Heart left ventricle (tissue), 13 donors: ENCODE measurements at regions not wholly inside any gene's neighbourhood (a gene's known extent, or its start where the extent isn't known, plus 50 kb on each side); places are given as distances from the start of the nearest gene placed in this dataset.

ENCODE experiments used
- POLR2A ChIP-seq, 2 donors: fragments of 450-650 bp; IDR thresholded peaks; one replicate each; pipeline ENCODE4 v1.6.1; 2017; ENCODE audit warnings: antibody characterized with exemption in 2 of 2, mild to moderate bottlenecking in 2 of 2, moderate library complexity in 2 of 2
- TF ChIP-seq, protein P1 (sequence below), 12 donors: fragments of 200-600 bp; sonication (generic) in 4 of 12; IDR thresholded peaks; one replicate each; pipeline versions ENCODE4 v1.5.0 to v1.8.0; 2018 to 2022; ENCODE audit warnings: antibody characterized with exemption in 12 of 12, mild to moderate bottlenecking in 5 of 12
- donor health status: ischemic (EF 13 %, LVEDD 7.1; RV severe dilation, severe dysfunction).
- donor health status: DM: no; HTN: yes; CAD: no.
- donor health status: DM: no; HTN: no; CAD: no.
- donor health status: ischemic (EF 25% LVEDD 6.9; RV normal size, moderate dysfunction).
- donor health status: ischemic (EF 25% LVEDD 5.7; RV mildly dilated, moderate dysfunction).
- donor health status: ischemic (EF 35%, LVEDD 5.7; RV mildly dilated, moderate dysfunction).
- donor health status: nonischemic (EF 11% LVEDD 7.7; RV severe dilation, severe dysfunction).
- donor health status: DM: yes; HTN: yes; CAD: no.
- donor health status: PGD.
- donor health status: ischemic (EF 29% LVEDD 5.4; RV normal size, mild dysfunction).
- donor health status: nonischemic (EF 23%, LVEDD 6.1; RV moderate dilation, normal function).

DNA sequence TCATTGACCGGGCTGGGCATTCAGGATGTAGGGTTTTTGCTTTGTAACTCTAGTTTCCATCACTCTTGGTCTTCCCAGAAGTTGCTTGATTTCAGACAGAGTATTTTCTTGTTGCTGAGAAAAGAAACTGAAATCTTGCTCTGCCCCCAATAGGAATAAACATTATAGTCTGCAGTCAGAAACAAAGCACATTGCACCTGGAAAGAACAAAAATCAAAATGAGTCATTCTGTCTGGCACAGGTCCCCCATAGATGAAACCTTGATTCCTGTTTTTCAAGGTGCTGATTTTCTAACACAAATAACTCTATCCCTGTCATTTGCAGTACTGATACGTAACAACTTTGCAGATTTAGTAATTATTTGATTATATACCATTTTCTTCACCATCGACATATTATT, 232.1 kb downstream of the FBXO4 start:
- TF ChIP-seq, protein P1, sequence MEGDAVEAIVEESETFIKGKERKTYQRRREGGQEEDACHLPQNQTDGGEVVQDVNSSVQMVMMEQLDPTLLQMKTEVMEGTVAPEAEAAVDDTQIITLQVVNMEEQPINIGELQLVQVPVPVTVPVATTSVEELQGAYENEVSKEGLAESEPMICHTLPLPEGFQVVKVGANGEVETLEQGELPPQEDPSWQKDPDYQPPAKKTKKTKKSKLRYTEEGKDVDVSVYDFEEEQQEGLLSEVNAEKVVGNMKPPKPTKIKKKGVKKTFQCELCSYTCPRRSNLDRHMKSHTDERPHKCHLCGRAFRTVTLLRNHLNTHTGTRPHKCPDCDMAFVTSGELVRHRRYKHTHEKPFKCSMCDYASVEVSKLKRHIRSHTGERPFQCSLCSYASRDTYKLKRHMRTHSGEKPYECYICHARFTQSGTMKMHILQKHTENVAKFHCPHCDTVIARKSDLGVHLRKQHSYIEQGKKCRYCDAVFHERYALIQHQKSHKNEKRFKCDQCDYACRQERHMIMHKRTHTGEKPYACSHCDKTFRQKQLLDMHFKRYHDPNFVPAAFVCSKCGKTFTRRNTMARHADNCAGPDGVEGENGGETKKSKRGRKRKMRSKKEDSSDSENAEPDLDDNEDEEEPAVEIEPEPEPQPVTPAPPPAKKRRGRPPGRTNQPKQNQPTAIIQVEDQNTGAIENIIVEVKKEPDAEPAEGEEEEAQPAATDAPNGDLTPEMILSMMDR (IDR thresholded peaks at IDR 0.05): no peak
- TF ChIP-seq POLR2A (IDR thresholded peaks at IDR 0.05): no peak
